ENCODE measurements at regions not wholly inside any gene's neighbourhood (a gene's known extent, or its start where the extent isn't known, plus 50 kb on each side); places are given as distances from the start of the nearest gene placed in this dataset.

DNA sequence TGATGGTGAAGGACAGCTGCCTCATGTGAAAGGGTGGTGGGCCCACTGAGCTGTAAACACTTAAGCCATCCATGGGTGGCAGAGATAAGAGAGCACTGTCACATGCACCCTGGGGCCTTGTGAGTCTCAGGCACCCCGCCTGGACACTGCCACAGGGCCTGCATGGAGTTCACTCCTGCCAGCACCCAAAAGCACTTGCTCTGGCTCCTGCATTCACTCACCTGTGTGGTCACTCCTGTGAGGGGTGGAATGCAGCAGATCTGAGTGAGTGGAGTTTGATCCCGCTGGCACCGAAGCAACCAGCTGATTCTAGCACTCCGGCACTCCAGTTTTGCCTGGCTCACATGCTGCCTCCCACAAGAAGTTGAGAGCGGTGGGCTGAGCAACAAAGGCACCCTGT is 1142.1 kb upstream of the PRMT6 start:
- Histone ChIP-seq H4K91ac (ENCODE audit: low read depth, low read length) (no peak overlapping the region), H2BK12ac (ENCODE audit: low read length) (no peak overlapping the region), H3K9ac (ENCODE audit: low read length) (no peak overlapping the region), H3K4me3 (ENCODE audit: low read depth, low read length) (no peak overlapping the region), H3K27me3 (ENCODE audit: insufficient read depth, low read length) (no peaks in the 10 kb centered on the region), H3K14ac (ENCODE audit: low read length) (no peak overlapping the region), H3K79me1 (ENCODE audit: low read length) (no peaks in the 10 kb centered on the region), H3K4me2 (ENCODE audit: low read length) (no peak overlapping the region), H2AFZ (ENCODE audit: insufficient read depth, low read length, poor library complexity) (no peak overlapping the region), H4K12ac (ENCODE audit: low read depth, low read length) (no peak overlapping the region), H3K79me2 (ENCODE audit: control insufficient read depth, insufficient read depth, low read length, poor library complexity) (no peaks in the 10 kb centered on the region), H2AK5ac (ENCODE audit: low read length) (no peak overlapping the region), H2BK120ac (ENCODE audit: insufficient read depth, low read length, poor library complexity) (no peak overlapping the region), H4K8ac (ENCODE audit: low read depth, low read length) (no peak overlapping the region), H2BK5ac (ENCODE audit: low read depth, low read length, poor library complexity) (no peak overlapping the region), H3K27ac (ENCODE audit: low read depth, low read length) (no peak overlapping the region), H3K23ac (ENCODE audit: low read length) (no peak overlapping the region), H3K4ac (ENCODE audit: low read depth, low read length) (no peak overlapping the region), H3K9me3 (ENCODE audit: insufficient read depth, low read depth, low read length) (peaks cover 1% of the 10 kb centered on the region), H3K18ac (ENCODE audit: low read length) (no peak overlapping the region), H3K4me1 (ENCODE audit: control insufficient read depth in 1 of 2, insufficient read depth in 2 of 2, low read length in 2 of 2) (no peaks in the 10 kb centered on the region), H3K36me3 (ENCODE audit: control insufficient read depth in 1 of 2, insufficient read depth in 2 of 2, low read length in 2 of 2) (no peaks in the 10 kb centered on the region)
- WGBS (ENCODE audit: extremely low coverage, insufficient coverage, insufficient read length): no CpG with 5 or more reads among the region's 5 CpGs
- DNase-seq: no peak

DNA sequence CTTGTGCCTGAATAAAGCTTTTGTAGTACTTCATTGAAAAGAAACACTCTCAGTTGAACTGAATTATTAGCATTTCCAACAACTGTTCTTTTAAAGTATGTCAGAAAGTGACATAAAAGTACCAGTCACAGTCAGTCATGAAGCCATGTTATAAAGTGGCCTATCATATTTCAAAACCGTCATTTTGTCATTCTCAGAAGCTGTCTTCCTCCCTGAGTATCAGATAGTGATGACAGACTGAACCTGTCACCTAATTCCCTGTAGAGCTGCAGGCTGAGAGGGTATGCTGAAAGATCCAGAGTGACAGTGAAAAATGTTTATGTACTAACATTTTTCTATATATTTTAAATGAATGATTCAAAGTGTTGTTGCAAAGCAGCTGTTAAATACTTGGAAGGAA is 1121.7 kb upstream of the PRMT6 start:
- no peak overlapping the region for H3K27ac ChIP-seq (ENCODE audit: low read depth, low read length)
- H2BK12ac ChIP-seq (ENCODE audit: low read length): no peak overlapping the region
- H4K8ac ChIP-seq (ENCODE audit: low read depth, low read length): no peak overlapping the region
- no peak overlapping the region for H3K4ac ChIP-seq (ENCODE audit: low read depth, low read length)
- no peak overlapping the region for H4K12ac ChIP-seq (ENCODE audit: low read depth, low read length)
- no peak overlapping the region for H2BK120ac ChIP-seq (ENCODE audit: insufficient read depth, low read length, poor library complexity)
- H3K4me3 ChIP-seq (ENCODE audit: low read depth, low read length): no peak overlapping the region
- H3K4me2 ChIP-seq (ENCODE audit: low read length): no peak overlapping the region
- H2AK5ac ChIP-seq (ENCODE audit: low read length): no peak overlapping the region
- no CpG with 5 or more reads among the region's 1 CpG for WGBS (ENCODE audit: extremely low coverage, insufficient coverage, insufficient read length)
- H3K4me1 ChIP-seq (ENCODE audit: control insufficient read depth in 1 of 2, insufficient read depth in 2 of 2, low read length in 2 of 2): no peaks in the 10 kb centered on the region
- H2BK5ac ChIP-seq (ENCODE audit: low read depth, low read length, poor library complexity): no peak overlapping the region
- H3K14ac ChIP-seq (ENCODE audit: low read length): no peak overlapping the region
- DNase-seq: no peak
- no peaks in the 10 kb centered on the region for H3K27me3 ChIP-seq (ENCODE audit: insufficient read depth, low read length)
- H3K18ac ChIP-seq (ENCODE audit: low read length): no peak overlapping the region
- H4K91ac ChIP-seq (ENCODE audit: low read depth, low read length): no peak overlapping the region
- no peaks in the 10 kb centered on the region for H3K79me1 ChIP-seq (ENCODE audit: low read length)
- H3K9me3 ChIP-seq (ENCODE audit: insufficient read depth, low read depth, low read length): no peaks in the 10 kb centered on the region
- H2AFZ ChIP-seq (ENCODE audit: insufficient read depth, low read length, poor library complexity): no peak overlapping the region
- no peaks in the 10 kb centered on the region for H3K36me3 ChIP-seq (ENCODE audit: control insufficient read depth in 1 of 2, insufficient read depth in 2 of 2, low read length in 2 of 2)
- H3K23ac ChIP-seq (ENCODE audit: low read length): no peak overlapping the region
- H3K79me2 ChIP-seq (ENCODE audit: control insufficient read depth, insufficient read depth, low read length, poor library complexity): no peaks in the 10 kb centered on the region
- no peak overlapping the region for H3K9ac ChIP-seq (ENCODE audit: low read length)

DNA sequence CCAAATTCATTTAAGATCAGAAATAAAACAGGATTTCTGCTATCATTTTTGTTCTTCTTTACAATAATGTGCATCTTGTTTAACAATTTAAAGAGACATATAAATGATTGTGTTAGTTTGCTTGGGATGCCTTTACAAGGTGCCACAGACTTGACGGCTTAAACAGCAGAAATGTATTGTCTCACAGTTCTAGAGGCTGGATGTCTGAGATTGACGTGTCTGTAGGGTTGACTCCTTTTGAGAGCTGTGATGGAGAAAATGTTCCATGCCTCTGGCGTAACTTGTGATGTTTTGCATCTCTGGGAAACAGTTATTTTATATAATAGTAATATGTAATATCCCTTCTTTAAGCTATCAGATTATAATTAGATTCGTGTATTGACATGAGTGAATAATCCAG is 1091.6 kb upstream of the PRMT6 start:
- Histone ChIP-seq H3K27ac (ENCODE audit: low read depth, low read length) (no peak overlapping the region), H3K79me2 (ENCODE audit: control insufficient read depth, insufficient read depth, low read length, poor library complexity) (no peaks in the 10 kb centered on the region), H4K12ac (ENCODE audit: low read depth, low read length) (no peak overlapping the region), H3K79me1 (ENCODE audit: low read length) (no peaks in the 10 kb centered on the region), H3K23ac (ENCODE audit: low read length) (no peak overlapping the region), H3K4ac (ENCODE audit: low read depth, low read length) (no peak overlapping the region), H4K91ac (ENCODE audit: low read depth, low read length) (no peak overlapping the region), H2BK12ac (ENCODE audit: low read length) (no peak overlapping the region), H3K4me2 (ENCODE audit: low read length) (no peak overlapping the region), H3K4me3 (ENCODE audit: low read depth, low read length) (no peak overlapping the region), H2AK5ac (ENCODE audit: low read length) (no peak overlapping the region), H4K8ac (ENCODE audit: low read depth, low read length) (no peak overlapping the region), H3K14ac (ENCODE audit: low read length) (no peak overlapping the region), H2AFZ (ENCODE audit: insufficient read depth, low read length, poor library complexity) (no peak overlapping the region), H3K36me3 (ENCODE audit: control insufficient read depth in 1 of 2, insufficient read depth in 2 of 2, low read length in 2 of 2) (no peaks in the 10 kb centered on the region), H3K18ac (ENCODE audit: low read length) (no peak overlapping the region), H3K9ac (ENCODE audit: low read length) (no peak overlapping the region), H2BK5ac (ENCODE audit: low read depth, low read length, poor library complexity) (no peak overlapping the region), H3K4me1 (ENCODE audit: control insufficient read depth in 1 of 2, insufficient read depth in 2 of 2, low read length in 2 of 2) (no peaks in the 10 kb centered on the region), H3K9me3 (ENCODE audit: insufficient read depth, low read depth, low read length) (no peaks in the 10 kb centered on the region), H3K27me3 (ENCODE audit: insufficient read depth, low read length) (no peaks in the 10 kb centered on the region), H2BK120ac (ENCODE audit: insufficient read depth, low read length, poor library complexity) (no peak overlapping the region)
- no peak for DNase-seq
- WGBS (ENCODE audit: extremely low coverage, insufficient coverage, insufficient read length): no CpG with 5 or more reads among the region's 4 CpGs

DNA sequence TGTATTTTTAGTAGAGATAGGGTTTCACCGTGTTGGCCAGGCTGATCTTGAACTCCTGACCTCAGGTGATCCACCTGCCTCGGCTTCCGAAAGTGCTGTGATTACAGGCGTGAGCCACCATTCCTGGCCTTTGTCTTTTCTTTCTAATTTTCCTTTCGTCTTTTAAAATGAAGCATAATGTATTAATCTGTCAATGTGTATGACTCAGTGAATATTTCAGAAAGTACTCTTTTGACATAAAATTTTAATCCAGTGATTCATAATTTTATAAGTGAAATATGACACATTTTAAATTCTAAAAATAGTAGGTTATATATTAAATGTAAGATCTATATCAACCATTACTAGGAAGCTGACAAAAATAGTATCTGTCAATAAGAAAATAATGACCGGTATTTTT is 1059.0 kb upstream of the PRMT6 start:
- Histone ChIP-seq H3K9ac (ENCODE audit: low read length) (no peak overlapping the region), H3K27ac (ENCODE audit: low read depth, low read length) (no peak overlapping the region)
- WGBS (ENCODE audit: extremely low coverage, insufficient coverage, insufficient read length): no CpG with 5 or more reads among the region's 6 CpGs

More for the DNA sequence above, 1059.0 kb upstream of the PRMT6 start:
- H3K4me1 ChIP-seq (ENCODE audit: control insufficient read depth in 1 of 2, insufficient read depth in 2 of 2, low read length in 2 of 2): no peaks in the 10 kb centered on the region
- H3K4me2 ChIP-seq (ENCODE audit: low read length): no peak overlapping the region
- no peak overlapping the region for H2AFZ ChIP-seq (ENCODE audit: insufficient read depth, low read length, poor library complexity)
- no peak overlapping the region for H3K4ac ChIP-seq (ENCODE audit: low read depth, low read length)
- no peaks in the 10 kb centered on the region for H3K36me3 ChIP-seq (ENCODE audit: control insufficient read depth in 1 of 2, insufficient read depth in 2 of 2, low read length in 2 of 2)
- no peaks in the 10 kb centered on the region for H3K79me1 ChIP-seq (ENCODE audit: low read length)
- no peak overlapping the region for H2AK5ac ChIP-seq (ENCODE audit: low read length)
- H2BK5ac ChIP-seq (ENCODE audit: low read depth, low read length, poor library complexity): no peak overlapping the region
- H4K91ac ChIP-seq (ENCODE audit: low read depth, low read length): no peak overlapping the region
- H4K8ac ChIP-seq (ENCODE audit: low read depth, low read length): no peak overlapping the region
- H3K23ac ChIP-seq (ENCODE audit: low read length): no peak overlapping the region
- H3K27me3 ChIP-seq (ENCODE audit: insufficient read depth, low read length): no peaks in the 10 kb centered on the region
- H3K9me3 ChIP-seq (ENCODE audit: insufficient read depth, low read depth, low read length): no peaks in the 10 kb centered on the region
- H2BK120ac ChIP-seq (ENCODE audit: insufficient read depth, low read length, poor library complexity): no peak overlapping the region
- no peak overlapping the region for H3K18ac ChIP-seq (ENCODE audit: low read length)
- no peak overlapping the region for H4K12ac ChIP-seq (ENCODE audit: low read depth, low read length)
- no peak for DNase-seq
- no peaks in the 10 kb centered on the region for H3K79me2 ChIP-seq (ENCODE audit: control insufficient read depth, insufficient read depth, low read length, poor library complexity)
- no peak overlapping the region for H2BK12ac ChIP-seq (ENCODE audit: low read length)
- H3K4me3 ChIP-seq (ENCODE audit: low read depth, low read length): no peak overlapping the region
- H3K14ac ChIP-seq (ENCODE audit: low read length): no peak overlapping the region

All from trophoblast cell (in vitro differentiated cells and primary cell).